ENCODE measurements at regions not wholly inside any gene's neighbourhood (a gene's known extent, or its start where the extent isn't known, plus 50 kb on each side); places are given as distances from the start of the nearest gene placed in this dataset.

- DNase-seq (no peak), ATAC-seq (no peak)
- Histone ChIP-seq H3K4me3 (no peak overlapping the region), H3K27me3 (no peaks in the 10 kb centered on the region), H3K27ac (no peak overlapping the region), H3K9me3 (no peaks in the 10 kb centered on the region), H3K4me1 (no peaks in the 10 kb centered on the region), H3K36me3 (no peaks in the 10 kb centered on the region)
- intact Hi-C loops (cut with DNase I; ENCODE audit: low total_unique reads): no loop called here
- in situ Hi-C loops (cut with MboI; ENCODE audit: low sequenced_read_pairs in 4 of 4): no loop called here
- TF ChIP-seq CTCF (IDR thresholded peaks at IDR 0.05 in 4 of 5, conservative IDR thresholded peaks at IDR 0.05 in 1 of 5) (no peak), POLR2A (IDR thresholded peaks at IDR 0.05) (no peak)
Measured at GRCh38 chrX:146259207-146259606, 441.6 kb downstream of the SLITRK2 start.

GRCh38 chrX:146264763-146265375 is 447.2 kb downstream of the SLITRK2 start:
- intact Hi-C loops (cut with DNase I; ENCODE audit: low total_unique reads) (no loop called here), in situ Hi-C loops (cut with MboI; ENCODE audit: low sequenced_read_pairs in 4 of 4) (no loop called here)
- no peak for DNase-seq
- Histone ChIP-seq H3K27ac (no peak overlapping the region), H3K4me3 (no peak overlapping the region), H3K9me3 (no peaks in the 10 kb centered on the region), H3K4me1 (no peaks in the 10 kb centered on the region), H3K27me3 (no peaks in the 10 kb centered on the region), H3K36me3 (no peaks in the 10 kb centered on the region)
- ATAC-seq: no peak
- TF ChIP-seq CTCF (IDR thresholded peaks at IDR 0.05 in 4 of 5, conservative IDR thresholded peaks at IDR 0.05 in 1 of 5) (no peak), POLR2A (IDR thresholded peaks at IDR 0.05) (no peak)

- Histone ChIP-seq H3K27me3 (no peaks in the 10 kb centered on the region), H3K9me3 (no peaks in the 10 kb centered on the region), H3K4me3 (no peak overlapping the region), H3K27ac (no peak overlapping the region), H3K4me1 (no peaks in the 10 kb centered on the region), H3K36me3 (no peaks in the 10 kb centered on the region)
- intact Hi-C loops (cut with DNase I; ENCODE audit: low total_unique reads) (no loop called here), in situ Hi-C loops (cut with MboI; ENCODE audit: low sequenced_read_pairs in 4 of 4) (no loop called here)
- ATAC-seq (no peak), DNase-seq (no peak)
- TF ChIP-seq POLR2A (IDR thresholded peaks at IDR 0.05): no peak
- TF ChIP-seq CTCF (IDR thresholded peaks at IDR 0.05 in 4 of 5, conservative IDR thresholded peaks at IDR 0.05 in 1 of 5): no peak
Measured at GRCh38 chrX:146278381-146278780, 460.8 kb downstream of the SLITRK2 start.

MicroRNAs in the stretch of these regions (microRNA counts, 767-probe panel; counts per million panel counts)
- 356 to 448 counts per million in 2 donors for microRNA hsa-miR-888-5p
- microRNA hsa-miR-890: 356 to 448 counts per million in 2 donors
- 356 to 448 counts per million in 2 donors for microRNA hsa-miR-891a
- 356 to 448 counts per million in 2 donors for microRNA hsa-miR-891b
- 356 to 448 counts per million in 2 donors for microRNA hsa-miR-892a
- microRNA hsa-miR-892b: 356 to 448 counts per million in 2 donors

Small RNA genes in the stretch of these regions (microRNA-seq; reads per million reads assigned to microRNA genes)
- gene MIR888 (ENCODE audit: borderline replicate concordance in 2 of 2): 0 reads per million in 2 donors
- gene MIR890 (ENCODE audit: borderline replicate concordance in 2 of 2): 0 reads per million in 2 donors
- gene MIR891A (ENCODE audit: borderline replicate concordance in 2 of 2): 0 to 2.4 reads per million in 2 donors
- gene MIR891B (ENCODE audit: borderline replicate concordance in 2 of 2): 0 reads per million in 2 donors
- gene MIR892A (ENCODE audit: borderline replicate concordance in 2 of 2): 0 reads per million in 2 donors
- 0 reads per million in 2 donors for gene MIR892B (ENCODE audit: borderline replicate concordance in 2 of 2)
- 0 reads per million in 2 donors for gene MIR892C (ENCODE audit: borderline replicate concordance in 2 of 2)

Data from gastrocnemius medialis (tissue), 4 donors.